NB4 (cell line): ENCODE measurements at regions not wholly inside any gene's neighbourhood (a gene's known extent, or its start where the extent isn't known, plus 50 kb on each side); places are given as distances from the start of the nearest gene placed in this dataset.

Experiments
- MYC ChIP-seq: IDR thresholded peaks from 2 replicates; pipeline ENCODE4 v1.6.1; 2011; ENCODE audit warnings: low read depth, low read length
- POLR2A ChIP-seq: IDR thresholded peaks from 2 replicates; pipeline ENCODE4 v1.6.1; 2011; ENCODE audit warnings: mild to moderate bottlenecking; ENCODE audit not compliant: insufficient read length; ENCODE audit errors: extremely low read depth
- TF ChIP-seq, protein P1 (sequence below): IDR thresholded peaks from one replicate; pipeline ENCODE4 v1.5.1; 2012; ENCODE audit warnings: low read depth, low read length
- TF ChIP-seq, protein P2 (sequence below): IDR thresholded peaks from 2 replicates; pipeline ENCODE4 v1.6.1; 2011; ENCODE audit warnings: low read depth, low read length

GRCh38 chr4:170476351-170476750, 386.6 kb upstream of the AADAT start:
- TF ChIP-seq POLR2A (no peak), MYC (no peak)
- TF ChIP-seq, protein P1, sequence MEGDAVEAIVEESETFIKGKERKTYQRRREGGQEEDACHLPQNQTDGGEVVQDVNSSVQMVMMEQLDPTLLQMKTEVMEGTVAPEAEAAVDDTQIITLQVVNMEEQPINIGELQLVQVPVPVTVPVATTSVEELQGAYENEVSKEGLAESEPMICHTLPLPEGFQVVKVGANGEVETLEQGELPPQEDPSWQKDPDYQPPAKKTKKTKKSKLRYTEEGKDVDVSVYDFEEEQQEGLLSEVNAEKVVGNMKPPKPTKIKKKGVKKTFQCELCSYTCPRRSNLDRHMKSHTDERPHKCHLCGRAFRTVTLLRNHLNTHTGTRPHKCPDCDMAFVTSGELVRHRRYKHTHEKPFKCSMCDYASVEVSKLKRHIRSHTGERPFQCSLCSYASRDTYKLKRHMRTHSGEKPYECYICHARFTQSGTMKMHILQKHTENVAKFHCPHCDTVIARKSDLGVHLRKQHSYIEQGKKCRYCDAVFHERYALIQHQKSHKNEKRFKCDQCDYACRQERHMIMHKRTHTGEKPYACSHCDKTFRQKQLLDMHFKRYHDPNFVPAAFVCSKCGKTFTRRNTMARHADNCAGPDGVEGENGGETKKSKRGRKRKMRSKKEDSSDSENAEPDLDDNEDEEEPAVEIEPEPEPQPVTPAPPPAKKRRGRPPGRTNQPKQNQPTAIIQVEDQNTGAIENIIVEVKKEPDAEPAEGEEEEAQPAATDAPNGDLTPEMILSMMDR: no peak
- TF ChIP-seq, protein P2, sequence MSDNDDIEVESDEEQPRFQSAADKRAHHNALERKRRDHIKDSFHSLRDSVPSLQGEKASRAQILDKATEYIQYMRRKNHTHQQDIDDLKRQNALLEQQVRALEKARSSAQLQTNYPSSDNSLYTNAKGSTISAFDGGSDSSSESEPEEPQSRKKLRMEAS: no peak
